Stimulated activated CD4-positive, alpha-beta T cell treated with anti-CD3 and anti-CD28 coated beads, Interleukin-12 subunit alpha, Interleukin-12 subunit beta, amount 100 ng/mL, for 48 hours (primary cell): ENCODE measurements at regions not wholly inside any gene's neighbourhood (a gene's known extent, or its start where the extent isn't known, plus 50 kb on each side); places are given as distances from the start of the nearest gene placed in this dataset.

Experiments
- DNase-seq, 3 donors: peaks; one replicate each; pipeline ENCODE4 v3.0.0-alpha.2; 2020; ENCODE audit warnings: low read depth in 2 of 3, low spot score in 1 of 3

DNA sequence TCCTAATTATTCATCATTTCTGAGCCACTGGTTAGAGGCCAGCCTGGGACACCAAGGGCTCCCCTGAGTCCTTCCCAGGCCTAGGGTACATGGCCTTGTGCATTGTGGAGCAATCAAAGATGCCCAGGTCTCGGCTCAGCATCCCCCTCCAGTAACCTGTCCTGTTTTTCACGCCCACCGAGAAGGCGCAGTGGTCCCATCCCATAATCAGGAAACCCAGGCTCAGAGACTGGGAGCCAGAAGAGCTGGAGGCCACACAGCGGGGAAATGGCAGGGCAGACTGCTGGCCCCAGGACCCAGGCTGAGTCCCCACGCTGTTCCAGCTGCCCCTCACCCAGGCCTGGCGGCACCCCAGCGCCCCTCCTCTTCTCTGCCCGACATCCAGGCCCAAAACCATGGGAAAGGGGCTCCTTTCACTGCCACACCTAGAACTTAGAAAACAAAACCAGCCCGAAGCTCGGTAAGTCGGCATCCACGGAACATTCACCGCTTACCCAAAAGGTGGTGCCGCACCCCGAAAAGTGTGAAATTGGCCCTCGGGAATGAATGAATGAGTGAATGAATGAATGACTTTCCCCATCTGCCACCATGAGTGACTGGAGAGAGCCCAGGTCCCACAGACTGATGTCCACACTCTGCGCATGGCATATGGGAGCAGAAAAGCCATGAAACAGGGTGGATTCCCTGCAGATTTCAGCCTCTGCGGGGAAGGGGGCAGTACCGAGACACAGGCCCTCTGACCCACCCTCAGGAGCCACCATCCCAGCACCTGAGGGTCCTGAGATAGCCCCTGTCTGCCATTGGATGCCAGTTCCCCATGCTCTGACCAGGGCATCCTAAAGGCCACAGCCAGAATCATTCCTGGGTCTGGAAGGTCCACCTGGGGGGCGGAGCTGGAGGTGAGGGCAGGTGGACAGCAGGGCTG is 132.5 kb downstream of the OLFM1 start:
- no peak for DNase-seq

DNA sequence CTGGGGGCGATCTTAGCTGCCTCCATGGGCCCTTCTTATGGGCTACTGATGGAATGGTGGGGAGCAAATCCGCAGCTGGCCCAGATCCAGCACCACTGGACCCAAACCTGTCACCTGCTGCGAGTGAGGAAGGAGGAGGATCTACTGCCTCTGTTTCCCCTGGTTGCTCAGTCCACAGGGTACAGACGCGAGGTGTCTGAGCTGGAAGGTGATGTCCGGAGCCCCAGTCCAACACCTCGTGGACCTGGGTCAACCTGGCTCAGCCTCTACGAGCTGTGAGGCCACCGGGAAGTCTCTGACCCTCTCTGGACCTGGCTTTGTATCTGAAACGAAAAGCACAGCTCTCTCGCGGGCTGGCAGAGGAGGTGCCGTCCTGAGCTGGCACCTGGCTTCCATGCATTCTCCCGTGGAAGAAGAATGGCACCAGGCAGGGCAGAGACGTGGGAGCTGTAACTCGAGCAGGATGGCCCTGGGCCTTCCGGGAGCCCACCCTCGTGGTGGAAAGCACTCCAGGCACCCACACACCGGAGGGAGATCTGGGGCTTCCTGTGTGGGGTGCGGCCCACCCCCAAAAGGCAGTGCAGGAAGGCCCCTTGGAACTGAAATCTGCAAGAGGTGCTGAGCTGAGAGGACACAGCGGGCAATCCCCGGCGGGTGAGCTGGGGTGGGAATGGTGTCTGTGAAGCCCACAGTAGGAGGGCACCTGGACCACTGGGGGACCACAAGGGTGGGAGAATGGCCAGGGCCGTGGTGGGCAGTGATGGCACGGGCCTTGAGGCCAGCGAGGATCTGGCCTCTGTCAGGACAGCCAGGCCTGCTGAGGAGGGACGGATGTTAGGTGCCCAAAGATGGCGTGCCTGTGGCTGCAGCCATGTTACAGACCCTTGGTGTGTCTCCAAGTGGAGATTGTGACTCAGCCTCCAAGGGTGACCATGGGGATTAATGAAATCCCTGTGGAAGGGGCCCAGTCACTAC is 133.4 kb downstream of the OLFM1 start:
- no peak for DNase-seq

DNA sequence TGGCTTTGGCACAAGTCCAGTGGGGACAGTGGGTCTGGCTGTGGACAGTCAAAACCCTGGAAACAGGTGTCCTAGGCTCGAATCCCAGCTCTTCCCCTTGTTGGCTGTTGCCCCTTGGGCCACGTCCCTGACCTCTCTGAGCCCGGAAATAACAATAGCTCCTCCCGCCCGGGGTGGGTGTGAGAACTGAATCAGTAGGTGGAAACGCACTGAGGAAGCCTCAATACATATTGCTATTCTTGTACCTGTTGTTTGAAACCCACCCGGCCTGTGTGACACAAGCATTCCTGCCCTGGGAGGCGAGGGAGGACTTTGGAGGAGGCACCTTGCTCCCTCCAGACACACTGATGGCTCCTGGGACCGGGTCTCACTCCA is 134.1 kb downstream of the OLFM1 start:
- no peak for DNase-seq

DNA sequence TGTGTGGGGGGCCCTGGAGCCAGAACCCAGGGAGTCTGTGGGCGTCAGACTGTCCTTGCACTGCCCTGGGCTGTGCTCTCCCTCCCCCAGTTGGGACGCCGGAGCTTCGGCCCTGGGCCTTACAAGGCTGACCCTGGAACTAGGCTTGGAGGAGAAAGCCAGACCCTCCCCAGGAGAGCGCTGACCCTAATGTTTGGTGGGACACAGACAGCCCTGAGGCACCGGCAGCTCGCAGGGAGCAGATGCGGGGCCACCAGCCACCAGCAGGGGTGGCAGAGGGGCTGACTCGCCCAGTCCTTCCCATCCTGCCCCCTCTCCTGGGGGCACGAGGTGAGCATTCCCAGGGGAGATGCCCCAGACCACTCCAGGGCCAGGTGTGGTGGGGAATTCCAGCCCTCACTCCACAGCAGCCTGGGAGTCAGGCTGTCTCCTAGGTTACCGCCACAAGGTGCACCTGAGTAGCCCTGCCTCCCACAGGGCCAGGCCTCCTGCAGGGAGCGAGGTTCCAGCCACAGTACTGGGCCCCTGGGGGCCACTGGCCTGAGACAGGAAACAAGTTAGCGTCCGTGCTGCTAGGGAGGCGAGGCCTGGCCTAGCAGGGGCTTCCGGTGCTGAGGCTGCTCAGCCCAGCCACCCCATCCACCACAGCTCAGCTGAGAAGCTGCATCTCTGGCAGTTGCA is 134.6 kb downstream of the OLFM1 start:
- no peak for DNase-seq

DNA sequence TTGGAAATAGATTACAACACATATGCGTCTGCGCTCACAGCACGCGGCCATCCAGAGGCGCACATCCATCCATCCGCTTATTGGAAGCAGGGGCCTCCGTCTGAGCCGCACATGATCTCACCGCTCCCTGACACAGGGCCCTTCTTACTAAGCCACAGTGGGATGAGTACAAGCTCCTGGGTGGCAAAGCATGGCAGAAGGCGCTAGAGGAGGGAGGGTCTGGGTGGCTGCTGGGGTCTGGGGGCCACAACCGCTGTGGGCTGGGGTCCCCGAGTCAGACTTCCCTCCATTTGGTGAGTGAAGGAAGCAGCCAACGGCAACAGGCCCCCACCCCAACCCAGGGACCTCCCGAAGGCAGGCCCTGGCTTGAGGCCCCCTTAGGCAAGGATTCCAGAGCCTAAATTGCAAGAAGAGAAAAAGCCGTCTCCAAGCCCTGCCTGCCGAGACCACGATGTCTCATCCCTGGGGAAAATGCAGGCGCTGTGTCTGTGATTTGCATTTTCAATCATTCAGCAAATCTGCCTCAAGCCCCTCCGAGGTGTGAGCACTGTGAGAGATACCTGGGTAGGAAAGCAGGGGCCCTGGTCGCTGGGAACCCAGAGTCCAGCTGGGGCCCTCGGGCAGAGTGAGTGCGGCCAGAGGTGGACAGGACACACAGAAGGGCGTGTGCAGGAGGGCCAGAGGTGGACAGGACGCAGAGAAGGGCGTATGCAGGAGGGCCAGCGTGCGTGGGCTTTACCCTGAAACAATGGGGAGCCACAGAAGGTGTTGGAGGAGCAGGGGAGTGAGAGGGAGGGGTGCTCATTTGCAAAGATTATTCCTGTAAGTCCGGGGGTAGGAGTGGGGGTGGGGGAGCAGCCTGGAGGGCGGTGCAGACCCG is 135.7 kb downstream of the OLFM1 start:
- no peak for DNase-seq

DNA sequence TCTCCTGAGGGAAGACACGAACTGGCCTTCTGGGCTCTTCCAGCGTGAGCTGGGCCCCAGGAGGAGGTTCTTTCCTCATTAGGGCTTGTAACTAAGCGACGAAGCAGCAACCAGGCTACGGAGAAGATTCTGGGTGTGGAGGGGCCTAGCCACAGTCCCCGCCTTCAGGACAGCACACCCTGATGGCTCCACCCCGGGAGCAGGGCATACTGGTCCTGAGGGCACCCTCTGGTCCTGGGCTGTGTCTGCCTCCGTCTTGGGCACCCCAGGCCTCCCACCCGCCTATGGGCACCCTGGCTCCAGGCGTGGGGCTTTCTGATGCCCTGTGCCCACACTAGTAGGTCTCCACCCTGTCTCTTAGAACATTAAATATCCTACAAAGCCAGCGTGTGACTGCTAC is 136.4 kb downstream of the OLFM1 start:
- no peak for DNase-seq

DNA sequence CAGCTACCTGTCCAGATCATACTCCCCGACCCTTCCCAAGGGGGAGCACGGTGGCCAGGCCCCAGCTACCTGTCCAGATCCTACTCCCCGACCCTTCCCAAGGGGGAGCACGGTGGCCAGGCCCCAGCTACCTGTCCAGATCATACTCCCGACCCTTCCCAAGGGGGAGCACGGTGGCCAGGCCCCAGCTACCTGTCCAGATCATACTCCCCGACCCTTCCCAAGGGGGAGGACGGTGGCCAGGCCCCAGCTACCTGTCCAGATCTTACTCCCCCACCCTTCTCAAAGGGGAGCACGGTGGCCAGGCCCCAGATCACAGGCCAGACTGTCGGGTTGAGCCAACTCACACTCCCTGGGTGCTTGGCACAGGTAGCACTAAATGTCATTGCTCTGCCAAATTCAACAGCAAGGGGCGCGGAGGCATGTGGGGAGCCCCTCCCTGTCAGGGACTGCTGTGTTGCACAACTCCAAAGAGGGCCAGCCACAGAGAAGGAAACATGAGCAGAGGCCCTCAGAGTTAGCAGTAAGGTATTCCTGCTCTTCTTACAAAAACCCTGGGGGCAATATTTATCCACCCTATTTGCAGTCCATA is 136.9 kb downstream of the OLFM1 start:
- DNase-seq = no peak

DNA sequence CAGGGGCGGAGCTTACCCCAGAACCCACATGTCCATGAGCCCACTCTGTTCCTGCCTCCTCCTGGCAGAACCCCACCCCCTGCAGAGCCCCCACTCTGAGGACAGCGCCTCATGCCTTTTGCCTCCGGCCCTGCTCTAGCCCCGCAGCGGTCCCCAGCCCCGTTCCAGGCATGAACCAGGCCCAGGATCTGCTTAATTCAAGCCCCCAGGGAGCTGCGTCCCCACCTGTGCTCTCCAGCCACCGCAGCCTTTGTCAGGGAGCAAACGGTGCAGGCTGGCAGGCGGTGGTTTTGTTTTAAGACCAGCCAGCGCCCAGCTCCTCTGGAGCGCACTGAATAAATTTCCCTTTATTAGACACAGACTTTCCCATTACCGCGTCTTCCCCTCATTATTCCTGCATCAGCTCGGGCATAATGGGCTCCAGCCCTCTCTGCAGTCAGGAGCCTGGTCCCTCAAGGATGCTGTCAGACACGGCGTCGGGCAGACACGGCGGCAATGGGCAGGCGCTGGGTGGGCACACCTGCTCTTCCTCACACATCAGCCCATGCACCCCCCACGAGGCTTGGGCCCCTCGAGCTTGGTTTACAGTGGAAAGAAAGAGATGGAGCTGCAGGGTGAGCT is 137.6 kb downstream of the OLFM1 start:
- DNase-seq = no peak

DNA sequence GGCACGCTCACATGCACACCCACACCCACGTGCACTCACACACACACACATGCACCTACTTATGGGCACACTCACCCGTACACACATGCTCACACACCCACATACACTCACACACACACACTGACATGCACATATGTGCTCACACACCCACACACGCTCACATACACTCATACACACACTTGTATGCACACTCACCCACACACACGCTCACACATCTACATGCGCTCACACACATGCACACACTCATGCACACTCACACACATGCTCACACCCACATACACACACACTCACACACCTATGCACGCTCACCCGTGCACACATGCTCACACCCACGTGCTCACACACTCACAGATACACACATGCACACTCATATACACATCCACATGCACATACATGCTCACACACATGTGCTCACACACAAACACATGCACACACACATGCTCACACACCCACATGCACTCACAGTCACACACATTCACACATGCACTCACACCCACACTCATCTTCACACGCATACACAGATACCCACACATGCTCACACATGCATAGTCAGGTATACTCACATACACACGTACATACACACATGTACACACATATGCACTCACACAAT is 138.3 kb downstream of the OLFM1 start:
- DNase-seq = no peak

DNA sequence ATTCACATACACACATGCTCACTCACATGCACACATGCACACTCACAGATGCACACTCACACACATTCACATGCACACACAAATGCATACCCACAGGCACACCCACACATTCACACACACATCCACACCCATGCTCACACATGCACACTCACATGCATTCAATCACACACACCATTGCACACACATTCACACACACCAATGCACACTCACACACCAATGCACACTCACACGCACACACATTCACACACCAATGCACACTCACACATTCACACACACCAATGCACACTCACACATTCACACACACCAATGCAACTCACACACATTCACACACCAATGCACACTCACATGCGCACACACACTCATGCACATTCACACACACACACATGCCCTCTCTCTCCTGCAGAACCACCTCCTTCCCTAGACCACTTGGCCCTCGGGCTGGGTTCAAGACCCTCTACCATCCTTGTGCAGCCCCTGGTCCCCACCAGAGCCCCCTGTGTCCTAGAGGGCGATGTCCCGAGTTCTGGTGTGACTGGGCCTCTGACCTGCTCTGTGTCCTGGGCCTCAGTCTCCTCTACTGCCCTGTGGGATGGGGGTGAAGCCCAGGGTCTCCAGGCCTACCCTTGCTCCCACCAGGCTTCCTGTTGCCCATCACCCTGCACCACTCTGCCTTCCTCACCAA is 139.0 kb downstream of the OLFM1 start:
- DNase-seq = no peak

DNA sequence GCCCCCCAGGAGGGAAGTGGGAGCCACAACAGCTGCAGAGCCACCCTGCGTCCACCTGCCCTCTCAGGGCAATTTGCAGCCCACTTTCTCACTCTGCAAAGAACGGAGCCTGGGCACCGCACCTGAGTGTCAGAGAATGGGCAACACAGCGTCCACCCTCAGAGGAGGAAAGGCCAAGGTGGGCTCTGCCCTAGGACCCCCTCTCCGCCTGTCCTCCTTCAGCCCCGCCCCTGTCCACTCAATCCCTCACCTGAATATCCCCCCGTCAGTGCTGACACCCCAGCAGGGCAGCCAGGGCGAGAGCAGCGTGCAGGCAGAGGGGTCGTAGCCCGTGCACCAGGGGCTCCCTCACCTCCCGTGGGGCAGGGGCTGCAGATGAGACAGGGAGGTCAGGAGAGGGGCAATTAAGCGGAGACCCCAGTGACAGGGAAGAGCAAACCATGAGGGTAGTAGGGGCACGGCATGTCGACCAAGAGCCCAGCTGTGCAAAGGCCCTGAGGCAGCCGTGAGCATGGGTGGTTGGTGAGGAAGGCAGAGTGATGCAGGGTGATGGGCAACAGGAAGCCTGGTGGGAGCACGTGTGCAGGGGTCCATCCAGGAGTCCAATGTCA is 140.3 kb downstream of the OLFM1 start:
- DNase-seq = no peak

DNA sequence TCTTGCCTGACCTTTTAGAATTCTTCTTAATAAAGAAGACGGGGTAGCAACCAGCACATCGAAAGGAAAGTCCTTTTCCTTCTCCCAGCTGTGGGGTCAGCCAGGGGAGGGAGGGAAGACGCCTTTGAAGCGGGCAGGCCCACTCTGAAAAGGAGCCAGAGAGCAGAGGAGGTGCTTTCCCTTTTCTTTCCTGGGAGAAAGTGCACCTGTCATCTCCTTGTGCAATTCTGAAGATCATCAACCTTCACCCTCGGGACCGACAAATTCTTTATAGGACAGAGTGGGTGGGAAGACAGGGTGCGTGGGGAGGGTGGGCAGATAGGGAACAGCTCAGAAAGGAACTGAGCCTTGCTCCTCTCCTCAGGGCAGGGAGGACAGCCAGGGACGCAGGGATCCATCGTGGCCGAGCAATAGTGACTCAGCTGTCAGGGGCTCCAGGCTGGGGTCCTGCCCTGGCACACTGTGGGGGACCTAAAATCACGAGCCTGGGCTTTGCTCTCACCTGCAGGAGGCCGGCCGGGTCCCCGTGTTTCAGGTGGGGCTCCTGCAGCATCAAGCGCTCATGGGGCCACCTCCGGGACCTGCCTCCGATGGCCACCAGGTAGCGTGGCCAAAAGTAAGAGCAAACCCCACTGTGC is 141.0 kb downstream of the OLFM1 start:
- DNase-seq = no peak

DNA sequence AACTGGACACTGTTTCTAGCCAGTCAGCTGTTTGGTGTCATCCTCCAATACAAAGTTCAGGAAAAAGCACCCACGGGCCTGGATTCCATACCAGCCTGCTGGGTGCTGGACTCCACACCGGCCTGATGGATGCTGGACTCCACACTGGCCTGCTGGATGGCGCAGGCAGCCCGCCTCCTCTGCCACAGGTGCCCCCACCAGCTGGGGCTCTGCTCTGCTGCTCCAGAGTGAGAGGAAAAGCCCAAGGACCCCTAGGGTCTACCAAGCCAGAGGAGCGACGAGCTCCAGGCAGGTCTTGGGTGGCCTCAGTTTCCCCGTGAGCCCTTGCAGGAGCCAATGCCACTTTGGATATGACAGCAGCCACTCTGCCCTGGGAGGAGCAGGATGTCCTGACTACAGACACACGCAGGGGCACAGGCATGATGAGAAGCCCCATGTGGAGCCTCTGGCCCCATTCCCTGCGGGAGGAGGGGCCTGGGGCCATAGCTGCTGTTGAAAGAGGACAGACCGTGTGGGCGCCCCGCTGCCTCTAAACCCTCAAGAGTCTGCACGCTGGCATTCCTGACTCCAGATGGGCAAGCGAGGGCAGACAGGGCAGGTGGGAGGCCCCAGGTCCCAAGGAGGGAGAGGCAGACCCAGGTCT is 141.6 kb downstream of the OLFM1 start:
- no peak for DNase-seq

DNA sequence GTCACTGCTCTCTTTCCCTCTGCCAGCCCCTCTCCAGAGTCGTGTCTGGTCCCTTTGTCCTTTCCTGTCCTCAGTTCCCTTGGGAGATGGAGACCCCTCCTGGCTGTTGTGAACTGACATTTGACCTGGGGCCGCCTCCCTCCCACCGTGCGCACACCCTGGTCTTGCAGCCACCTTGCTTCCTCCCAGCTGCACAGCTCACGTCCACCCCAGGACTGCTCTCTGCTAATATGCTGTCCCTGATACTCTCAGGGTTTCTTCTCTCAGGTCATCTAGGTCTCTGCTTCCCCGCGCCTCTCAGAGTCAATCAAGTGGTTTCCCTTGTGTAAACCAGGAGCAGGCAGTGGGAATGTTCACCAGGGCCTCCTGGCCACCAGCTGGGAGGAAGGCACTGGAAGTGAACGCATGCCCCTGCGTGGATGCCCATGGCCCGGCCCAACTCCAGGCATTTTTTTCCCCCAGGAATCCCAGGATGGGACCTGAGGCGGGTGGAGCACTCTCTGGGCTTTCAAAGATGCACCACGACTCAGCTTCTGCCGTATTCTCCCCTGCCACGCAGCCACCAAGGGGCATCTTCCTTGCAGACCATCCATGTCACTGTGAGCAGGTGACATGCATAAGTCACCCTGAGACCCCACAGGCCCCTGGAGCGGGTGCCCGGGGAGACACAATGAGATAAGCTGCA is 142.4 kb downstream of the OLFM1 start:
- no peak for DNase-seq

DNA sequence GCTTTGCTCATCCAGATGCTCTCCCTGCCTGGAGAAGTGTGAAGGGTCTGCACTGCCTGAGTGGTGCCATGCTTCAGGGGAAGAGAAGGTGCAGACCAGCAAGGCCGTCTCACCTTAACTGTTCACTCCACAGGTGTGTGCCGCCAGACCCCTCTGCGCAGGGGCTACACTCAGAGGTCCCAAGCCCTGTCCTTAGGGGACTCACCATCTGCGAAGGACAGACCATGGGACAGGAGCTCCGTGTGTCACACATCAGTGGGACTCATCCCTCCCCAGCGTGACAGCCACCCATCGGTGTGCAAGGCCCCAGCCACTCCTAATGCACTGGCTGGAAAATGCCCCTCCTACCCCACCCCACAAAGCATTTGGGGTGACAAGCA is 142.9 kb downstream of the OLFM1 start:
- no peak for DNase-seq

DNA sequence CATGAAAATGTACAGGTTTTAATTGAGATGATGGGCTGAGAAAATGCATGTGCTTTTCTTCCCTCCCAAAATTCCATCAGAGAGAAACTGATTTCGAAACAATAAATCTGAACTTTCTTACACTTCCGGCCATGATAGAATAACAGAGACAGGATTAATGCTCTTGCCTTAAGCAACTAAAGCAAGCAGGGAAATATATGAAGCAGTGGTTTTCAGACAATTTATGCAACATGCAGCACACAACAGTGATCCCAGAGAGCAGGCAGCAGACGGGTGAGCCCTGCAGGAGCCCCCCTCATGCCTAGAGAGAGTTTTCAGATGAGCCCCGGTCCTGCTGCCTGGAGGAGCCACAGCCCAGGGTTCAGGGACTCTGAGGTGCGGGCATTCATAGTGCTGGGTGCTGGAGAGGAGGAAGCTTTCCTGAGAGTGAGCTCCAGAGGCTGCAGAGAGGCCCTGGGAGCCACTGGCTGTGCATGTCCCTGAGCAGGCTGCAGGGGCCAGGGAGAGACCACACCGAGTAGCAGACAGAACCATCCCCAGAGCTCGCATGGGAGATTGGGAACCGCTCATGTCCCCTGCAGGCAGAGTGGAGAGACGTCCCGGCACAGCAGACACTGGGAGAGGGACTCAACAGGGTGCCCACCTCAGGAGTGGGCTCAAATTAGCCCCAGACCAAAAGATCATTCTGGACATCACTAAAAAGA is 143.5 kb downstream of the OLFM1 start:
- DNase-seq = no peak
